Neural progenitor cell (in vitro differentiated cells): ENCODE measurements at regions not wholly inside any gene's neighbourhood (a gene's known extent, or its start where the extent isn't known, plus 50 kb on each side); places are given as distances from the start of the nearest gene placed in this dataset.

Source experiments
- EZH2phosphoT487 ChIP-seq: fragments of 200-600 bp; sonication (generic); IDR thresholded peaks from 2 replicates; pipeline ENCODE4 v1.6.1; 2017; ENCODE audit warnings: antibody characterized with exemption
- TF ChIP-seq, protein P1 (sequence below): fragments of 200-600 bp; sonication (generic); IDR thresholded peaks from 2 replicates; pipeline ENCODE4 v1.5.1; 2017; ENCODE audit warnings: antibody characterized with exemption, mild to moderate bottlenecking

DNA sequence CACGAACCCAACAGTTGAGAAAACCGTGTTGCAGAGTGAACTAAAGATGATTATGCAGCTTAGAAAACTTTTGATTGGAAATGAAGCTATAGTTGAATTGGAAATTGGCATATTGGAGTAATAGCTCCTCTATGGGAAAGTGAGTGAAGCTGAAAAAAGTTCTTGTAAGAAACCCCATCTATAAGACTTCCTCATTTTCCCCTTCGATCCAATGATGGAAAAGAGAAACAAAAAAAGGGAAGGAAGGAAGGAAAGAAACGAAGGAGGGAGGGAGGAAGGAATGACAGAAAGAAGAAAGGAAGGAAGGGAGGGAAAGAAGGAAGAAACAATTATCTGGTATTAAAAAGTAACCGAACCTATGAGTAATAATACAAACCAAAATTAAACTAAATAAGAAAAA, 791.8 kb upstream of the NR2F2 start:
- TF ChIP-seq, protein P1, sequence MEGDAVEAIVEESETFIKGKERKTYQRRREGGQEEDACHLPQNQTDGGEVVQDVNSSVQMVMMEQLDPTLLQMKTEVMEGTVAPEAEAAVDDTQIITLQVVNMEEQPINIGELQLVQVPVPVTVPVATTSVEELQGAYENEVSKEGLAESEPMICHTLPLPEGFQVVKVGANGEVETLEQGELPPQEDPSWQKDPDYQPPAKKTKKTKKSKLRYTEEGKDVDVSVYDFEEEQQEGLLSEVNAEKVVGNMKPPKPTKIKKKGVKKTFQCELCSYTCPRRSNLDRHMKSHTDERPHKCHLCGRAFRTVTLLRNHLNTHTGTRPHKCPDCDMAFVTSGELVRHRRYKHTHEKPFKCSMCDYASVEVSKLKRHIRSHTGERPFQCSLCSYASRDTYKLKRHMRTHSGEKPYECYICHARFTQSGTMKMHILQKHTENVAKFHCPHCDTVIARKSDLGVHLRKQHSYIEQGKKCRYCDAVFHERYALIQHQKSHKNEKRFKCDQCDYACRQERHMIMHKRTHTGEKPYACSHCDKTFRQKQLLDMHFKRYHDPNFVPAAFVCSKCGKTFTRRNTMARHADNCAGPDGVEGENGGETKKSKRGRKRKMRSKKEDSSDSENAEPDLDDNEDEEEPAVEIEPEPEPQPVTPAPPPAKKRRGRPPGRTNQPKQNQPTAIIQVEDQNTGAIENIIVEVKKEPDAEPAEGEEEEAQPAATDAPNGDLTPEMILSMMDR = no peak
- no peak for TF ChIP-seq EZH2phosphoT487
